GM19240 (cell line): ENCODE measurements at regions not wholly inside any gene's neighbourhood (a gene's known extent, or its start where the extent isn't known, plus 50 kb on each side); places are given as distances from the start of the nearest gene placed in this dataset.
"Not testable (repeated sequence)": the region's sequence is repeated elsewhere in the genome, so short reads cannot be mapped to it uniquely, and the experiment has no call there.

Source experiments
- DNase-seq: peaks from one replicate; pipeline ENCODE4 v3.0.0; 2011; ENCODE audit warnings: low spot score; ENCODE audit not compliant: insufficient read length

GRCh38 chr7:121620953-121621606, 225.0 kb upstream of the FAM3C start:
- DNase-seq = no peak

- DNase-seq = no peak
These were observed 224.1 kb upstream of the FAM3C start for GRCh38 chr7:121620206-121620605.

GRCh38 chr7:121618182-121618581, 222.1 kb upstream of the FAM3C start:
- no peak for DNase-seq

DNA sequence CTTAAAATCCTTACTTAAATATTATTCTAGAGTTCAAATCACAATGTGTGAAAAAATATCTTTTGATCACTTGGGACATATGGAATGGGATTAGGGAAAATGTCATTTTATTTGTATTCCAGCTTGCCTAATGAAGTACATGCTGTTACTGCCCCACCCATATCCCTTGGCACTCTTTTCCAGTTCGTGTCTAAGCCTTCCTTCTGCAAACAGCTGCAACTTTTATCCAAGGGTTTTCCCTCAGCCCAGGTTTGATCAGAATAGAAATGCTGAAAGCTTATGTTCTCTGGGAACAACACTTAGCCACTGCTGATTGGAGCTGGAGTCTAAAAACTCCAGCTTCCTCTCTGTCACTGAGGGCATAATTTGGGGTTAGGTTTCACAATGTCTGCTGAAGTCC, 214.1 kb upstream of the FAM3C start:
- DNase-seq = no peak

DNA sequence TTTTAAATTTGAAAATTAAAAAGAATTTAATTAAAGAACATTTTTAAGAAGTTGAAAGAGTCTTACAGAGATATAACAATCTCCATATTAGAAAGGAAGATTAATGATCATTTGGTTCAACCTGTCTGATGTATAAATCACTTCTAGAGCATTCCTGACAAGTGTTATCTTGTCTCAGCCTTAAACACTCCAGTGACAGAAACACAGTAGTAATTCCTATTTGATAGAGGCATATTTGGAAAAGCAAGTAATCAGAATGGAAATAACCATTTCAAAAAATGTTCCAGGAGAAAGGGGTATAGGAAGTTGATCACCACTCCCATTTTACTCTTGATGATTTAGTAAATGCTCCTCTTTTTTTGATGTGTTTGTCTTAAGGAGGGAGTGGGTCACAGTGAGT, 213.1 kb upstream of the FAM3C start:
- no peak for DNase-seq

- no peak for DNase-seq
These were observed 212.7 kb upstream of the FAM3C start for GRCh38 chr7:121608785-121609184.

- DNase-seq = not testable (repeated sequence)
These were observed 212.1 kb upstream of the FAM3C start for GRCh38 chr7:121608183-121608582.

DNA sequence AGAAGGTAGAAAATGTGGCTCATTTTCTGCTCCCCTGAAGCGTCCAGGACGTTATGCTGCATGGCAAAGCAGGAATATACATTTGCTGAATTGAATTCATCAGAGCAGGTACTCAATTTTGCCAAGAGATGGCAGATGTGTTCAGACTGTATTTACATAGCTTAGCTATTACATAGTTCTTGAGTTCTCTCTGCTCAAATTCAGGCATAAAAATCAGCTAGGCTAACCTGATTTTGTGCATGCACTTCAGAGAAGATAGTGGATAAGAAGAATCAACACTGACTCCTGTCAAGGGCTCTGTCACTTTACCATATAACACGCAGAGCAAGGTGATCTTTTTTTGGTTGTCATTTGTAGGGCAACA, 209.2 kb upstream of the FAM3C start:
- DNase-seq = no peak

DNA sequence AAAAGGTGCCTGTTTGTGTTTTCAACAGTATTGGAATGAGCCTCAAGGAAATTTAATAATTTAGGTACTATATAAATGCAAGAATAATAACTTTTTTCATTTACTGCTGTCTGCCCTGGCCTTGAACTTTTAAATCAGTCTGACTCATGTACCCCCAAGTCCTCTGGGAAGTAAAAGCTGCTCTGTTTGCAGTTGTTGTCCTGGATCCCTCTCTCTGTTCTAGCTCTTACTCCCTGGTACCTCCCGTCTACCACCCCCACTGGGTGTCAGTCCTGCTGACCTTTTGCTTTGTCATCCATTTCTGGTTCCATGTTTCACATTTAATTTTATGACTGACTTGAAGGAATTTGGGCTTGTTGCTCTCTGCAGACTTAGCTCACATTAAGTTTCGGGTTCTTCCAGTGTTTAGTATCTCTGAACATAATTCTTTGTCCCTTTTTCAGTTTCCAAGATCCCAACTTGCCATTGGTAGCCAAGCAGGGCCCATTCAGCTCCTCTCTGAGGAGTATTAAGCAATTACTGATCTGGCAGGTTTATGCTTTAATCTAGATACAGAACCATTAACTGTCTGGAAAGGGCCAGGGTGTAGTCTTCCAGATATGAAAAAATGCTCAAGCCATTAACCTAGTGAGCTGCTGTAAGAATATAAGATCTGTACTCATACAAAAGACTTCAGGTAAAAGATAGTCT, 208.7 kb upstream of the FAM3C start:
- no peak for DNase-seq

- no peak for DNase-seq
These were observed 207.8 kb upstream of the FAM3C start for GRCh38 chr7:121603886-121604285.

- DNase-seq = no peak
These were observed 203.8 kb upstream of the FAM3C start for GRCh38 chr7:121599887-121600286.

DNA sequence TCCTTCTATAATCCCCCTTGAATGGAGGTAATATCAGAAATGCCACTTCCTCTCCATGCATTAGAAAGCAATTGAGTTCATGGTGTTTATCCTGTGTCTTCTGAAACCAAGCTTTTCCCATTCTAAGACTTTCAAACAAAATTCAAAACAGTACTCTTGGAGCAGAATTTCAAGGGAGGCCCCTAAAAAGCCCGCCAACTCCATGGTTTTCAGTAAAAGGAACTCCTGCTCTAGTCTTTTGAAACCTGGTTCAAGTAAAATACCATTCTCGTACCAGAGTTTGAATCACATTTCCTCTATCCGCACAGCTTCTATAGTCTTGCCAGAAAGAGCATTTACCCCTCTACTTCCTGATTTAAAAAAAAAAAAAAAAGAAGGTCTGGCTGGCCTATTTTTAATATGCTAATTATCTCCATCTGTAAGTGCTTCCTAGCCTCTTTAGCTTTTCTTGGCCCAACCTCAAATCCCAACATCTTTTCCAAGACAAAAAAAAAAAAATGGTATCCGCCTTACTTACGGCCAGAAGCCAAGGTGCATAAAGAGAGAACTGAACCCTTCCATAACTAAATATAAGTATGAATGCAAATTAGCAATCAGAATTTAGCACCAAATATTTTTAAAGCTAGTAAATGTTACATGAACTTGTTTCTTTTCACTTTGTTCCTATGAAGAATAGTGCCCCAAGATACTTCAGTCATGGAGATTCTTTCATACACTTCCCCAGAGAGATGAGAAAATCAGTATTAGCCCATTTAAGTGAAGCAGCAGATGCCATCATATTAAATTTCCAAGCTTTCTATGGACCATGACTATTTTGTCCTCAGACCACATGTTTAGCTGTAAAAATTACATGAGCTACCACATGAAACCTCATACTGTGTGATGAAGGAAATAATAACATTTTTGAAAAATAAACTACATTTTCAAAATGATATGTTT, 199.9 kb upstream of the FAM3C start:
- DNase-seq = no peak

GRCh38 chr7:121591926-121592325, 195.8 kb upstream of the FAM3C start:
- no peak for DNase-seq

DNA sequence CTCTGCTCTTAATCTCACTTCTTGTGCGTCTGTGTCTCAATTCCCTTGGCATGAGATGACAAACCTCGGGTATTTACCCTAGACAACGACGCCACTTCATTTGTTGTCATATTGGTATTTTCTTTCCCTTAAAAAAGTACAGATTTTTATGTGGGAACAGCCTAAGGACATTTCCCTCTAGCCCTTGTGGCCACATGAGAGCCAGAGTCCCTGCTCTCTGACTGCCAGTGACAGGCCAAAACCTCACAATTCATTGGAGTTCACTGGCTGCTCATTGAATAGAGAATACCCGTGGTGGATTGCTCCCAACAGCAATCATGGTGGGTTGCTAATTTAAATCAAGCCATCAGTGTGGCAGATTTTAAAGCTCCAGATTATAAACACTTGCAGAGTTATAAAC, 191.3 kb upstream of the FAM3C start:
- DNase-seq = no peak

- DNase-seq = no peak
These were observed 186.2 kb upstream of the FAM3C start for GRCh38 chr7:121582258-121582657.

- no peak for DNase-seq
These were observed 183.5 kb upstream of the FAM3C start for GRCh38 chr7:121579639-121580038.

DNA sequence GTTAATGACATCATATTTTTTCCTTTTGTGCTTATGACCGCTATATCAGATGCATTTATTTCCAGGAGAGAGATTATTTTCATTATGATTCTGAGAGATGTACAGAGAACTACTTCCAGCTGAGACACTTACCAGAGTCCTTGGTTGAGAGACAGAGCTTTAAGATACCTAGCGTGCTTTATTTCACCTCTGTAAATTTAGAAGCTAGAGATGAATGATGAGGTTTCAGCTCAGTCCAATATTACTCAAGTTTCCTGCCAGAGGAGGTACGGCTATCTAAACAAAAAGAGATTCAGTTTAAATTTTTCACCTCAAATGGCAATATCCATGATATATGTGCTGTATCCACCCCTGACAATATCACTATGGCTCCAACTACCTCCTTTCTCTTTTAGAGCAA, 182.6 kb upstream of the FAM3C start:
- DNase-seq = no peak

GRCh38 chr7:121576148-121576917, 180.2 kb upstream of the FAM3C start:
- DNase-seq = no peak

DNA sequence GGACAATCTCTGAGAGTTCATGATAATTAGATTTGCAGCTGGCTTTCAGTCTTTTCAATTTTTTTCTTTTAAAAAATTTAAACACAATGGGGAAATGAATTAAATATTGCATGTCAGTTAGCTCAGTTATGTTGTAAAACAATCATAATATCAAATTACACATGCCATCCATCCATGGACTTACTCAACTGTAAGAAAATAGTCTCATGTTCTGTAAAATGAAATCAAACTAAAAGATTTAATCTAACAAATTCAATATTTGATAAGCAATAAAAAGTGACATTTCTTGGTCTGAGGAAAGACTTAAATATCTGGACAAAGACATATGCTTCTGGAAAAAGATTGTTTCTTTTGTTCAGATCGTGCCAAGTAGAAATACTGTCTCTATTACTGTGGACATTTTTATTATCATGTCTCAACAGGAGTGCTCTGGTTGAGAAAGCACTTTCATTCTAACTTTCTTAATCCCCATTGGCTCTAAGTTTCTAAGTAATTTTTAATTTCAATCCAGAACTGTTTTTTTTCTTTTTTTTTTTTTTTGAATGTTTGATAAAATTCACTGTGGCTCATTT, 179.2 kb upstream of the FAM3C start:
- no peak for DNase-seq

- no peak for DNase-seq
These were observed 178.0 kb upstream of the FAM3C start for GRCh38 chr7:121574109-121574508.

GRCh38 chr7:121572615-121573014, 176.5 kb upstream of the FAM3C start:
- no peak for DNase-seq
